ENCODE measurements at regions not wholly inside any gene's neighbourhood (a gene's known extent, or its start where the extent isn't known, plus 50 kb on each side); places are given as distances from the start of the nearest gene placed in this dataset.

DNA sequence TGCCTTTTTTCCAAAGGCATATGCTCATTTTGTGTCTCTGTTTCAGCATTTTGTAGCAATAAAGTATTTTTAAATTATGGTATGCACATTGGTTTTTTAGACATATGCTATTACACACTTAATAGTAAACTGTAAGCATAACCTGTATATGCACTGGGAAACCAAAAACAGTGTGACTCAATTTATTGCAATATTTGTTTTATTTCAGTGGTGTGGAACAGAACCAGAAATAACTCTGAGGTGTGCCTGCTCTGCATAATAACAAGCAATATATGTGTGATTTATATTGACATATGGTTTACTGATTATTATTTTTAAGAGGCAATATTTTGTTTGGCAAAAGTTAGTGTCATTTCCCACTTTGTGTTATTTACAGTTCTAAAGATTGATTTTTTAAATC lies 126.6 kb upstream of the CPNE8 start:
- TF ChIP-seq, protein P1, sequence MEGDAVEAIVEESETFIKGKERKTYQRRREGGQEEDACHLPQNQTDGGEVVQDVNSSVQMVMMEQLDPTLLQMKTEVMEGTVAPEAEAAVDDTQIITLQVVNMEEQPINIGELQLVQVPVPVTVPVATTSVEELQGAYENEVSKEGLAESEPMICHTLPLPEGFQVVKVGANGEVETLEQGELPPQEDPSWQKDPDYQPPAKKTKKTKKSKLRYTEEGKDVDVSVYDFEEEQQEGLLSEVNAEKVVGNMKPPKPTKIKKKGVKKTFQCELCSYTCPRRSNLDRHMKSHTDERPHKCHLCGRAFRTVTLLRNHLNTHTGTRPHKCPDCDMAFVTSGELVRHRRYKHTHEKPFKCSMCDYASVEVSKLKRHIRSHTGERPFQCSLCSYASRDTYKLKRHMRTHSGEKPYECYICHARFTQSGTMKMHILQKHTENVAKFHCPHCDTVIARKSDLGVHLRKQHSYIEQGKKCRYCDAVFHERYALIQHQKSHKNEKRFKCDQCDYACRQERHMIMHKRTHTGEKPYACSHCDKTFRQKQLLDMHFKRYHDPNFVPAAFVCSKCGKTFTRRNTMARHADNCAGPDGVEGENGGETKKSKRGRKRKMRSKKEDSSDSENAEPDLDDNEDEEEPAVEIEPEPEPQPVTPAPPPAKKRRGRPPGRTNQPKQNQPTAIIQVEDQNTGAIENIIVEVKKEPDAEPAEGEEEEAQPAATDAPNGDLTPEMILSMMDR (IDR thresholded peaks at IDR 0.05; ENCODE audit: low read depth, low read length, missing input control) = no peak
- TF ChIP-seq GABPA (IDR thresholded peaks at IDR 0.05 in 1 of 2, conservative IDR thresholded peaks at IDR 0.05 in 1 of 2) (no peak), JUND (IDR thresholded peaks at IDR 0.05) (no peak), TAF1 (conservative IDR thresholded peaks at IDR 0.05) (no peak), RAD21 (IDR thresholded peaks at IDR 0.05) (no peak), FOXA1 (IDR thresholded peaks at IDR 0.05) (no peak), YY1 (IDR thresholded peaks at IDR 0.05) (no peak), HNF4G (IDR thresholded peaks at IDR 0.05) (no peak), SP1 (IDR thresholded peaks at IDR 0.05) (no peak), RXRA (IDR thresholded peaks at IDR 0.05) (no peak)
- TF ChIP-seq, protein P2, sequence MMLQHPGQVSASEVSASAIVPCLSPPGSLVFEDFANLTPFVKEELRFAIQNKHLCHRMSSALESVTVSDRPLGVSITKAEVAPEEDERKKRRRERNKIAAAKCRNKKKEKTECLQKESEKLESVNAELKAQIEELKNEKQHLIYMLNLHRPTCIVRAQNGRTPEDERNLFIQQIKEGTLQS (IDR thresholded peaks at IDR 0.05) = no peak
- TF ChIP-seq, protein P3, sequence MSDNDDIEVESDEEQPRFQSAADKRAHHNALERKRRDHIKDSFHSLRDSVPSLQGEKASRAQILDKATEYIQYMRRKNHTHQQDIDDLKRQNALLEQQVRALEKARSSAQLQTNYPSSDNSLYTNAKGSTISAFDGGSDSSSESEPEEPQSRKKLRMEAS (IDR thresholded peaks at IDR 0.05) = no peak

Data from liver (tissue), 3 donors.